IMR-90 (cell line): ENCODE measurements at regions not wholly inside any gene's neighbourhood (a gene's known extent, or its start where the extent isn't known, plus 50 kb on each side); places are given as distances from the start of the nearest gene placed in this dataset.

Experiments used
- ATAC-seq: fragments of 200-7000 bp; cut with Tn5 transposase; 2 replicates; pipeline ENCODE4 v1.9.1; 2020; ENCODE audit warnings: low read depth, mild to moderate bottlenecking, moderate library complexity
- BruUV-seq: library from RNA; stranded (reverse); fragments of 400-500 nt; replicated peaks from 2 replicates; lab custom pipeline; 2021; lab: Mats Ljungman, UMichigan
- CTCF ChIA-PET: fragments of 300-600 bp; formaldehyde crosslinking; extraction: SDS; loops from one replicate; lab custom pipeline; 2021; ENCODE audit warnings: antibody characterized with exemption; lab: Yijun Ruan, JAX
- POLR2A ChIA-PET: fragments of 300-600 bp; sonication (Branson Sonifier 250); formaldehyde crosslinking; loops from one replicate; lab custom pipeline; 2022; ENCODE audit warnings: antibody characterized with exemption; ENCODE audit not compliant: unreplicated experiment; lab: Charles Lee
- DNase-seq: peaks from one replicate; pipeline ENCODE4 v3.0.0; 2013
- H2AFZ ChIP-seq: replicated peaks from 2 replicates; pipeline ENCODE3; 2013; ENCODE audit warnings: low read length, mild to moderate bottlenecking; ENCODE audit not compliant: poor library complexity
- H2AK5ac ChIP-seq: 2 replicates; pipeline ENCODE4 v1.6.1; 2013; ENCODE audit warnings: low read depth, low read length, inconsistent platforms
- H2AK9ac ChIP-seq: replicated peaks from 2 replicates; pipeline ENCODE3; 2013; ENCODE audit warnings: mild to moderate bottlenecking, low read depth, low read length, moderate library complexity; ENCODE audit not compliant: poor library complexity
- H2BK120ac ChIP-seq: 2 replicates; pipeline ENCODE4 v1.6.1; 2013; ENCODE audit warnings: low read depth, low read length, inconsistent platforms
- H2BK15ac ChIP-seq: 3 replicates; pipeline ENCODE4 v1.6.1; 2013; ENCODE audit warnings: low read depth, low read length, inconsistent platforms
- H2BK20ac ChIP-seq: 2 replicates; pipeline ENCODE4 v1.6.1; 2013; ENCODE audit warnings: low read depth, mild to moderate bottlenecking, inconsistent platforms, low read length, moderate library complexity
- H2BK5ac ChIP-seq: 2 replicates; pipeline ENCODE4 v1.6.1; 2013; ENCODE audit warnings: mild to moderate bottlenecking, low read depth, low read length, inconsistent platforms; ENCODE audit not compliant: poor library complexity, severe bottlenecking
- H3K14ac ChIP-seq: replicated peaks from 2 replicates; pipeline ENCODE4 v1.6.1; 2013; ENCODE audit warnings: low read depth, low read length, inconsistent platforms
- H3K18ac ChIP-seq: 2 replicates; pipeline ENCODE4 v1.6.1; 2013; ENCODE audit warnings: low read depth, low read length, control low read depth
- H3K23ac ChIP-seq: 2 replicates; pipeline ENCODE4 v1.6.1; 2013; ENCODE audit warnings: low read depth, low read length, inconsistent platforms
- H3K27ac ChIP-seq: 2 replicates; pipeline ENCODE4 v1.5.1; 2013; ENCODE audit warnings: mild to moderate bottlenecking, control low read depth, low read length; ENCODE audit not compliant: insufficient read depth
- H3K27me3 ChIP-seq: 2 replicates; pipeline ENCODE4 v1.6.1; 2013; ENCODE audit warnings: low read length; ENCODE audit not compliant: control insufficient read depth, insufficient read depth
- H3K36me3 ChIP-seq: 2 replicates; pipeline ENCODE4 v1.6.1; 2013; ENCODE audit warnings: low read length, mixed read lengths; ENCODE audit not compliant: control insufficient read depth, insufficient read depth
- H3K4ac ChIP-seq: 2 replicates; pipeline ENCODE4 v1.6.1; 2013; ENCODE audit warnings: low read depth, low read length, inconsistent platforms
- H3K4me1 ChIP-seq: 2 replicates; pipeline ENCODE4 v1.6.1; 2013; ENCODE audit warnings: low read length, mixed read lengths; ENCODE audit not compliant: control insufficient read depth, insufficient read depth
- H3K4me2 ChIP-seq: 2 replicates; pipeline ENCODE4 v1.6.1; 2013; ENCODE audit warnings: low read depth, mild to moderate bottlenecking, control low read depth, low read length, moderate library complexity
- H3K4me3 ChIP-seq: 2 replicates; pipeline ENCODE4 v1.5.1; 2013; ENCODE audit warnings: low read depth, mild to moderate bottlenecking, control low read depth, low read length, moderate library complexity; ENCODE audit not compliant: insufficient read depth
- H3K56ac ChIP-seq: 2 replicates; pipeline ENCODE4 v1.6.1; 2013; ENCODE audit warnings: low read length, inconsistent platforms; ENCODE audit not compliant: insufficient read depth; ENCODE audit errors: extremely low read depth
- H3K79me1 ChIP-seq, 2 experiments: 2 replicates each; pipeline ENCODE4 v1.6.1; 2013; ENCODE audit warnings: low read length in 2 of 2, inconsistent platforms in 1 of 2, low read depth in 1 of 2
- H3K9ac ChIP-seq: 2 replicates; pipeline ENCODE4 v1.6.1; 2013; ENCODE audit warnings: low read depth, low read length, control low read depth
- H3K9me1 ChIP-seq: 2 replicates; pipeline ENCODE4 v1.6.1; 2013; ENCODE audit warnings: low read length, inconsistent platforms; ENCODE audit not compliant: insufficient read depth
- H3K9me3 ChIP-seq: 2 replicates; pipeline ENCODE4 v1.6.1; 2013; ENCODE audit warnings: low read length; ENCODE audit not compliant: control insufficient read depth, insufficient read depth
- H4K20me1 ChIP-seq: 2 replicates; pipeline ENCODE4 v1.6.1; 2013; ENCODE audit warnings: low read length, inconsistent platforms; ENCODE audit not compliant: insufficient read depth
- H4K5ac ChIP-seq: 2 replicates; pipeline ENCODE4 v1.6.1; 2013; ENCODE audit warnings: mild to moderate bottlenecking, low read depth, low read length, control low read depth
- H4K8ac ChIP-seq, 2 experiments: 2 replicates each; pipeline ENCODE4 v1.6.1; 2013; ENCODE audit warnings: low read depth in 2 of 2, low read length in 2 of 2, control low read depth in 1 of 2, inconsistent platforms in 1 of 2
- H4K91ac ChIP-seq: 2 replicates; pipeline ENCODE4 v1.6.1; 2013; ENCODE audit warnings: low read depth, low read length, inconsistent platforms; ENCODE audit not compliant: insufficient read depth
- BHLHE40 ChIP-seq: fragments of 150-350 bp; IDR thresholded peaks from 2 replicates; pipeline ENCODE4 v1.6.1; 2016; ENCODE audit warnings: mild to moderate bottlenecking, low read depth, low read length
- CEBPB ChIP-seq: IDR thresholded peaks from 2 replicates; pipeline ENCODE4 v1.6.1; 2012; ENCODE audit warnings: low read depth, low read length, improper control_type of control experiment
- CTCF ChIP-seq: conservative IDR thresholded peaks from 2 replicates; pipeline ENCODE4 v1.5.1; 2012; ENCODE audit warnings: mild to moderate bottlenecking, low read depth, low read length, improper control_type of control experiment
- ELK1 ChIP-seq: fragments of 150-350 bp; IDR thresholded peaks from 2 replicates; pipeline ENCODE4 v1.6.1; 2016; ENCODE audit warnings: low read depth, mild to moderate bottlenecking, low read length, moderate library complexity, borderline replicate concordance
- FOS ChIP-seq: fragments of 150-350 bp; IDR thresholded peaks from 2 replicates; pipeline ENCODE4 v1.6.1; 2016; ENCODE audit warnings: low read depth, low read length
- MXI1 ChIP-seq: IDR thresholded peaks from 2 replicates; pipeline ENCODE4 v1.6.1; 2012; ENCODE audit warnings: low read depth, mild to moderate bottlenecking, low read length, moderate library complexity, borderline replicate concordance
- NFE2L2 ChIP-seq: fragments of 150-350 bp; IDR thresholded peaks from 2 replicates; pipeline ENCODE4 v1.6.1; 2016; ENCODE audit warnings: low read depth, mild to moderate bottlenecking, low read length
- RCOR1 ChIP-seq: IDR thresholded peaks from 2 replicates; pipeline ENCODE4 v1.6.1; 2012; ENCODE audit warnings: mild to moderate bottlenecking, low read length, improper control_type of control experiment; ENCODE audit not compliant: insufficient replicate concordance
- RFX5 ChIP-seq: IDR thresholded peaks from 2 replicates; pipeline ENCODE4 v1.8.0; 2012; ENCODE audit warnings: low read depth, mild to moderate bottlenecking, low read length, moderate library complexity
- SMC3 ChIP-seq: fragments of 150-350 bp; IDR thresholded peaks from 2 replicates; pipeline ENCODE4 v1.6.1; 2016; ENCODE audit warnings: low read depth, mild to moderate bottlenecking, antibody characterized with exemption, low read length, moderate library complexity
- USF2 ChIP-seq: fragments of 150-350 bp; IDR thresholded peaks from 2 replicates; pipeline ENCODE4 v1.6.1; 2017; ENCODE audit warnings: mild to moderate bottlenecking, antibody characterized with exemption, low read length, low read depth
- WGBS, 2 experiments: methylation state at CpG; one replicate each; pipeline versions ENCODE4 v1.1.5 to v1.1.7; 2013; ENCODE audit warnings: missing lambda C conversion rate in 2 of 2; ENCODE audit not compliant: insufficient read length in 1 of 2; ENCODE audit errors: extremely low coverage in 2 of 2; 5-methylcytosine and 5-hydroxymethylcytosine counted together
- dilution Hi-C: fragments of 300-500 bp; cut with HindIII; formaldehyde crosslinking; loops from one replicate; pipeline ENCODE4 v1.14.3; 2018; ENCODE audit warnings: low sequenced_read_pairs; ENCODE audit not compliant: unreplicated experiment
- in situ Hi-C: fragments of 300-500 bp; cut with MboI; formaldehyde crosslinking; loops from 3 replicates; pipeline ENCODE4 v1.14.3; 2019; ENCODE audit warnings: low sequenced_read_pairs, inconsistent platforms, mixed read lengths
- intact Hi-C: fragments of 100-400 bp; cut with micrococcal nuclease; formaldehyde crosslinking; loops from 2 replicates; pipeline ENCODE4 v1.10.0; 2022

- H3K79me1 ChIP-seq = no peaks in the 10 kb centered on the region
- dilution Hi-C loops = no loop called here
- no peak overlapping the region for H2AK9ac ChIP-seq
- no peak overlapping the region for H3K14ac ChIP-seq
- TF ChIP-seq RFX5 = no peak
- TF ChIP-seq FOS = no peak
- no peak for TF ChIP-seq USF2
- TF ChIP-seq NFE2L2 = no peak
- no peak for TF ChIP-seq ELK1
- TF ChIP-seq CTCF = no peak
- no peak for TF ChIP-seq MXI1
- no peak for TF ChIP-seq SMC3
- no peak for TF ChIP-seq CEBPB
- no peak for TF ChIP-seq RCOR1
- no peak for TF ChIP-seq BHLHE40
- H3K18ac ChIP-seq = no peak overlapping the region
- H3K9me1 ChIP-seq = no peaks in the 10 kb centered on the region
- no peak for DNase-seq
- no peaks in the 10 kb centered on the region for H3K9me3 ChIP-seq
- H2BK15ac ChIP-seq = no peak overlapping the region
- ChIA-PET POLR2A (no interaction called here), CTCF (no interaction called here)
- no peak overlapping the region for H2BK120ac ChIP-seq
- H4K91ac ChIP-seq = no peak overlapping the region
- H3K56ac ChIP-seq = no peak overlapping the region
- no peaks in the 10 kb centered on the region for H4K20me1 ChIP-seq
- H3K9ac ChIP-seq = no peak overlapping the region
- no peak overlapping the region for H3K4ac ChIP-seq
- no peaks in the 10 kb centered on the region for H3K36me3 ChIP-seq
- no peak overlapping the region for H2BK20ac ChIP-seq
- no peak overlapping the region for H4K8ac ChIP-seq
- H3K4me1 ChIP-seq = no peaks in the 10 kb centered on the region
- H3K4me2 ChIP-seq = no peak overlapping the region
- H3K4me3 ChIP-seq = no peak overlapping the region
- intact Hi-C loops = no loop called here
- in situ Hi-C loops = no loop called here
- H3K27me3 ChIP-seq = no peaks in the 10 kb centered on the region
- H3K27ac ChIP-seq = no peak overlapping the region
- no peak overlapping the region for H2AK5ac ChIP-seq
- H2AFZ ChIP-seq = no peak overlapping the region
- H2BK5ac ChIP-seq = no peak overlapping the region
- no peak overlapping the region for H4K5ac ChIP-seq
- no CpG with 5 or more reads among the region's 2 CpGs for WGBS, 2 experiments
- BruUV-seq = no TSS peak
- no peak overlapping the region for H3K23ac ChIP-seq
- ATAC-seq = no peak
Measured at GRCh38 chr10:53430127-53430891, 657.7 kb upstream of the MBL2 start.
